GM23338 (cell line): ENCODE measurements at regions not wholly inside any gene's neighbourhood (a gene's known extent, or its start where the extent isn't known, plus 50 kb on each side); places are given as distances from the start of the nearest gene placed in this dataset.
"Not testable (repeated sequence)": the region's sequence is repeated elsewhere in the genome, so short reads cannot be mapped to it uniquely, and the experiment has no call there.

Experiments
- CTCF ChIP-seq, 2 experiments: fragments of 200-600 bp in 1 of 2; sonication (generic) in 1 of 2; conservative IDR thresholded peaks; 2 replicates each; pipeline versions ENCODE4 v1.5.1 to v1.6.1; 2016 to 2017; ENCODE audit warnings: antibody characterized with exemption in 2 of 2, low read depth in 2 of 2, mild to moderate bottlenecking in 2 of 2, moderate library complexity in 1 of 2
- EZH2 ChIP-seq: fragments of 200-600 bp; sonication (generic); IDR thresholded peaks from one replicate; pipeline ENCODE4 v1.8.0; 2017; ENCODE audit warnings: antibody characterized with exemption, mild to moderate bottlenecking, low read depth; ENCODE audit not compliant: unreplicated experiment

GRCh38 chr1:120289601-120290074 is 113.3 kb upstream of the SEC22B start:
- TF ChIP-seq EZH2; CTCF (conservative IDR thresholded peaks at IDR 0.05; ENCODE audit: low read depth in 2 of 2): not testable (repeated sequence)
